ENCODE measurements at regions not wholly inside any gene's neighbourhood (a gene's known extent, or its start where the extent isn't known, plus 50 kb on each side); places are given as distances from the start of the nearest gene placed in this dataset.

DNA sequence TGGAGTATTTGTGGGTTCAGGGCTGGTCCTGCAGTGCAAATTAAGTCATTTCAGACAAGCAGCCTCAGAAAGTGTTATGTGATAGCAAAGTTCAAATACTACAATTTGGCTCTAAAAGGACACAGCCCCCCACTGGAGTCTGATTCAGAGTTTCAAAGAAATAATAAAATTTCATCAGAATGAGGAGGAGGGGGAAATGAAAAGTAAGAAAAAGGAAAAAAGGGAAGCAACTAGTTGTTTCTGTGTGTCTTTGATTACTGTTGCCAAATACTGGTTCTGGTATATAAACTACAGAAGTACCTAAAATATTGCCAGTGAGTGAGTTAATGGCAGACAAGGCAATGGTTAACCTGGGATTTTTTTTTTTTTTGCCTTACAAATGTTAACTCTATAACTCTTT, 773.9 kb downstream of the BCL11A start:
- FAIRE-seq (no peak), DNase-seq (ENCODE audit: low read depth in 1 of 2, low spot score in 1 of 2) (no peak), ATAC-seq (no peak)
- no peak overlapping the region for H3K27ac ChIP-seq
- ChIA-PET CTCF (no interaction called here), POLR2A (no interaction called here)
- no peaks in the 10 kb centered on the region for H3K9me3 ChIP-seq
- no peak for TF ChIP-seq NFE2L2 (conservative IDR thresholded peaks at IDR 0.05; ENCODE audit: low read length)
- TF ChIP-seq SREBF2 (IDR thresholded peaks at IDR 0.05) = no peak
- TF ChIP-seq FOSL2 (IDR thresholded peaks at IDR 0.05) = no peak
- TF ChIP-seq FOSL2 (CRISPR knock-in tag; IDR thresholded peaks at IDR 0.05) = no peak
- TF ChIP-seq ZC3H11A (IDR thresholded peaks at IDR 0.05) = no peak
- no peak for TF ChIP-seq RCOR1 (IDR thresholded peaks at IDR 0.05; ENCODE audit: low read depth, low read length)
- TF ChIP-seq ZSCAN20 (CRISPR knock-in tag; IDR thresholded peaks at IDR 0.05) = no peak
- TF ChIP-seq BHLHE40 (IDR thresholded peaks at IDR 0.05; ENCODE audit: low read depth, low read length) = no peak
- no peak for TF ChIP-seq KDM5A (IDR thresholded peaks at IDR 0.05)
- TF ChIP-seq PHF8 (IDR thresholded peaks at IDR 0.05; ENCODE audit: borderline replicate concordance, low read depth) = no peak
- TF ChIP-seq JUNB (IDR thresholded peaks at IDR 0.05) = no peak
- no peak for TF ChIP-seq EHF (CRISPR knock-in tag; IDR thresholded peaks at IDR 0.05)
- TF ChIP-seq, protein P1, sequence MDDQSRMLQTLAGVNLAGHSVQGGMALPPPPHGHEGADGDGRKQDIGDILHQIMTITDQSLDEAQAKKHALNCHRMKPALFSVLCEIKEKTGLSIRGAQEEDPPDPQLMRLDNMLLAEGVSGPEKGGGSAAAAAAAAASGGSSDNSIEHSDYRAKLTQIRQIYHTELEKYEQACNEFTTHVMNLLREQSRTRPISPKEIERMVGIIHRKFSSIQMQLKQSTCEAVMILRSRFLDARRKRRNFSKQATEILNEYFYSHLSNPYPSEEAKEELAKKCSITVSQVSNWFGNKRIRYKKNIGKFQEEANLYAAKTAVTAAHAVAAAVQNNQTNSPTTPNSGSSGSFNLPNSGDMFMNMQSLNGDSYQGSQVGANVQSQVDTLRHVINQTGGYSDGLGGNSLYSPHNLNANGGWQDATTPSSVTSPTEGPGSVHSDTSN (IDR thresholded peaks at IDR 0.05) = no peak
- TF ChIP-seq FOSB (CRISPR knock-in tag; IDR thresholded peaks at IDR 0.05) = no peak
- no peak overlapping the region for H3K4me3 ChIP-seq
- no peaks in the 10 kb centered on the region for H3K4me1 ChIP-seq
- no peak overlapping the region for H3K4me2 ChIP-seq

DNA sequence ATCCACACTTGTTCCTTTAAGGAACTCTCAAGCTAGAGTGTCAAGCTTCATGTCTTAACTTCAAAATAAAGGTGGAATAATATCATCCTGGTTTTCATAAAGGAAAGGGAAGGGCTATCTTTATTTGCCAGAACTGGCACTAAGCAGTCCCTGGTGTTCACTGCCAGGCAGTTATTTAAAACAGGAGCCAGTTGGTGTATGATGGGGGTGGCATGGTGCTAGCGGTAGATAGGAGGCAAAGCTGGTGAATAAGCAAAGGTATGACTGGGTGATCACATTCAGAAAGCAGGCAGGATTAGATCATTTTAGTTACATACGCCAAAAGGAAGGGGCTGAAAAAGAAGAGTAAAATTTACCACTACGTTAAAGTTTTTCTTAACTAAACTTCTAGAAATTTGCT, 776.3 kb downstream of the BCL11A start:
- no peak for FAIRE-seq
- no peak overlapping the region for H3K4me2 ChIP-seq
- H3K4me3 ChIP-seq = no peak overlapping the region
- ChIA-PET POLR2A (no interaction called here), CTCF (interaction anchor here (0.7 kb wide), 1 partner anchor 1054 kb away, joined by 3 read pairs; no protein-coding TSS in a partner anchor)
- no peaks in the 10 kb centered on the region for H3K4me1 ChIP-seq
- no peak for DNase-seq (ENCODE audit: low read depth in 1 of 2, low spot score in 1 of 2)
- no peak overlapping the region for H3K27ac ChIP-seq
- ATAC-seq = no peak
- no peak for TF ChIP-seq FOSB (CRISPR knock-in tag; IDR thresholded peaks at IDR 0.05)
- 28% methylated on average over 3 of the region's 3 CpGs for WGBS (ENCODE audit: missing lambda C conversion rate)
- H3K9me3 ChIP-seq = no peaks in the 10 kb centered on the region

DNA sequence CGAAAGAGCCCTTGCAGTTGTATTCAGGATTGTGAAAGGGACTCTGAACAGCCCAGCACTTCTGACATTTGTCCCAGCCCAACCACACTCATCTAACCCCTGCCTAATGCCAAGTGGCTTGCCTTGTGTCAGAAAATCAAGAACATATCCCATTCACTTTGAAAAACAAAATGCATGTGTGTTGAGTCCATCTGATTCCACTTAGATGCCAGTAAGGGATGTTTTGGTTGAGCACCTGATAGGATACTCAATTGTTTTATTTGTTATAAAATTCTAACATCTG, 776.8 kb downstream of the BCL11A start:
- H3K4me2 ChIP-seq = no peak overlapping the region
- H3K4me1 ChIP-seq = no peaks in the 10 kb centered on the region
- POLR2A ChIA-PET = no interaction called here
- no peak overlapping the region for H3K27ac ChIP-seq
- H3K4me3 ChIP-seq = no peak overlapping the region
- 26% methylated on average over 1 of the region's 1 CpG for WGBS (ENCODE audit: missing lambda C conversion rate)
- no peaks in the 10 kb centered on the region for H3K9me3 ChIP-seq
- FAIRE-seq = no peak
- CTCF ChIA-PET = no interaction called here
- no peak for ATAC-seq
- DNase-seq (ENCODE audit: low read depth in 1 of 2, low spot score in 1 of 2) = no peak
- TF ChIP-seq EHMT2 (IDR thresholded peaks at IDR 0.05; ENCODE audit: low read depth) (no peak), GATA3 (IDR thresholded peaks at IDR 0.05; ENCODE audit: borderline replicate concordance) (no peak), TFCP2L1 (CRISPR knock-in tag; IDR thresholded peaks at IDR 0.05) (no peak), KDM5A (IDR thresholded peaks at IDR 0.05) (no peak), MAZ (IDR thresholded peaks at IDR 0.05; ENCODE audit: borderline replicate concordance, low read depth, low read length) (no peak), ZSCAN20 (CRISPR knock-in tag; IDR thresholded peaks at IDR 0.05) (no peak), CHD2 (IDR thresholded peaks at IDR 0.05; ENCODE audit: low read length, partially characterized antibody) (no peak)
- TF ChIP-seq, protein P2, sequence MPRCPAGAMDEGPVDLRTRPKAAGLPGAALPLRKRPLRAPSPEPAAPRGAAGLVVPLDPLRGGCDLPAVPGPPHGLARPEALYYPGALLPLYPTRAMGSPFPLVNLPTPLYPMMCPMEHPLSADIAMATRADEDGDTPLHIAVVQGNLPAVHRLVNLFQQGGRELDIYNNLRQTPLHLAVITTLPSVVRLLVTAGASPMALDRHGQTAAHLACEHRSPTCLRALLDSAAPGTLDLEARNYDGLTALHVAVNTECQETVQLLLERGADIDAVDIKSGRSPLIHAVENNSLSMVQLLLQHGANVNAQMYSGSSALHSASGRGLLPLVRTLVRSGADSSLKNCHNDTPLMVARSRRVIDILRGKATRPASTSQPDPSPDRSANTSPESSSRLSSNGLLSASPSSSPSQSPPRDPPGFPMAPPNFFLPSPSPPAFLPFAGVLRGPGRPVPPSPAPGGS (IDR thresholded peaks at IDR 0.05) = no peak
- TF ChIP-seq, protein P3, sequence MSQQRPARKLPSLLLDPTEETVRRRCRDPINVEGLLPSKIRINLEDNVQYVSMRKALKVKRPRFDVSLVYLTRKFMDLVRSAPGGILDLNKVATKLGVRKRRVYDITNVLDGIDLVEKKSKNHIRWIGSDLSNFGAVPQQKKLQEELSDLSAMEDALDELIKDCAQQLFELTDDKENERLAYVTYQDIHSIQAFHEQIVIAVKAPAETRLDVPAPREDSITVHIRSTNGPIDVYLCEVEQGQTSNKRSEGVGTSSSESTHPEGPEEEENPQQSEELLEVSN (IDR thresholded peaks at IDR 0.05; ENCODE audit: borderline replicate concordance, low read depth) = no peak
- TF ChIP-seq, protein P4, sequence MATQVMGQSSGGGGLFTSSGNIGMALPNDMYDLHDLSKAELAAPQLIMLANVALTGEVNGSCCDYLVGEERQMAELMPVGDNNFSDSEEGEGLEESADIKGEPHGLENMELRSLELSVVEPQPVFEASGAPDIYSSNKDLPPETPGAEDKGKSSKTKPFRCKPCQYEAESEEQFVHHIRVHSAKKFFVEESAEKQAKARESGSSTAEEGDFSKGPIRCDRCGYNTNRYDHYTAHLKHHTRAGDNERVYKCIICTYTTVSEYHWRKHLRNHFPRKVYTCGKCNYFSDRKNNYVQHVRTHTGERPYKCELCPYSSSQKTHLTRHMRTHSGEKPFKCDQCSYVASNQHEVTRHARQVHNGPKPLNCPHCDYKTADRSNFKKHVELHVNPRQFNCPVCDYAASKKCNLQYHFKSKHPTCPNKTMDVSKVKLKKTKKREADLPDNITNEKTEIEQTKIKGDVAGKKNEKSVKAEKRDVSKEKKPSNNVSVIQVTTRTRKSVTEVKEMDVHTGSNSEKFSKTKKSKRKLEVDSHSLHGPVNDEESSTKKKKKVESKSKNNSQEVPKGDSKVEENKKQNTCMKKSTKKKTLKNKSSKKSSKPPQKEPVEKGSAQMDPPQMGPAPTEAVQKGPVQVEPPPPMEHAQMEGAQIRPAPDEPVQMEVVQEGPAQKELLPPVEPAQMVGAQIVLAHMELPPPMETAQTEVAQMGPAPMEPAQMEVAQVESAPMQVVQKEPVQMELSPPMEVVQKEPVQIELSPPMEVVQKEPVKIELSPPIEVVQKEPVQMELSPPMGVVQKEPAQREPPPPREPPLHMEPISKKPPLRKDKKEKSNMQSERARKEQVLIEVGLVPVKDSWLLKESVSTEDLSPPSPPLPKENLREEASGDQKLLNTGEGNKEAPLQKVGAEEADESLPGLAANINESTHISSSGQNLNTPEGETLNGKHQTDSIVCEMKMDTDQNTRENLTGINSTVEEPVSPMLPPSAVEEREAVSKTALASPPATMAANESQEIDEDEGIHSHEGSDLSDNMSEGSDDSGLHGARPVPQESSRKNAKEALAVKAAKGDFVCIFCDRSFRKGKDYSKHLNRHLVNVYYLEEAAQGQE (IDR thresholded peaks at IDR 0.05) = no peak
- TF ChIP-seq, protein P5, sequence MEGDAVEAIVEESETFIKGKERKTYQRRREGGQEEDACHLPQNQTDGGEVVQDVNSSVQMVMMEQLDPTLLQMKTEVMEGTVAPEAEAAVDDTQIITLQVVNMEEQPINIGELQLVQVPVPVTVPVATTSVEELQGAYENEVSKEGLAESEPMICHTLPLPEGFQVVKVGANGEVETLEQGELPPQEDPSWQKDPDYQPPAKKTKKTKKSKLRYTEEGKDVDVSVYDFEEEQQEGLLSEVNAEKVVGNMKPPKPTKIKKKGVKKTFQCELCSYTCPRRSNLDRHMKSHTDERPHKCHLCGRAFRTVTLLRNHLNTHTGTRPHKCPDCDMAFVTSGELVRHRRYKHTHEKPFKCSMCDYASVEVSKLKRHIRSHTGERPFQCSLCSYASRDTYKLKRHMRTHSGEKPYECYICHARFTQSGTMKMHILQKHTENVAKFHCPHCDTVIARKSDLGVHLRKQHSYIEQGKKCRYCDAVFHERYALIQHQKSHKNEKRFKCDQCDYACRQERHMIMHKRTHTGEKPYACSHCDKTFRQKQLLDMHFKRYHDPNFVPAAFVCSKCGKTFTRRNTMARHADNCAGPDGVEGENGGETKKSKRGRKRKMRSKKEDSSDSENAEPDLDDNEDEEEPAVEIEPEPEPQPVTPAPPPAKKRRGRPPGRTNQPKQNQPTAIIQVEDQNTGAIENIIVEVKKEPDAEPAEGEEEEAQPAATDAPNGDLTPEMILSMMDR (IDR thresholded peaks at IDR 0.05) = no peak
- TF ChIP-seq, protein P6, sequence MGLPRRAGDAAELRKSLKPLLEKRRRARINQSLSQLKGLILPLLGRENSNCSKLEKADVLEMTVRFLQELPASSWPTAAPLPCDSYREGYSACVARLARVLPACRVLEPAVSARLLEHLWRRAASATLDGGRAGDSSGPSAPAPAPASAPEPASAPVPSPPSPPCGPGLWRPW (IDR thresholded peaks at IDR 0.05) = no peak
- TF ChIP-seq, protein P1 (IDR thresholded peaks at IDR 0.05) = no peak
- TF ChIP-seq, protein P7, sequence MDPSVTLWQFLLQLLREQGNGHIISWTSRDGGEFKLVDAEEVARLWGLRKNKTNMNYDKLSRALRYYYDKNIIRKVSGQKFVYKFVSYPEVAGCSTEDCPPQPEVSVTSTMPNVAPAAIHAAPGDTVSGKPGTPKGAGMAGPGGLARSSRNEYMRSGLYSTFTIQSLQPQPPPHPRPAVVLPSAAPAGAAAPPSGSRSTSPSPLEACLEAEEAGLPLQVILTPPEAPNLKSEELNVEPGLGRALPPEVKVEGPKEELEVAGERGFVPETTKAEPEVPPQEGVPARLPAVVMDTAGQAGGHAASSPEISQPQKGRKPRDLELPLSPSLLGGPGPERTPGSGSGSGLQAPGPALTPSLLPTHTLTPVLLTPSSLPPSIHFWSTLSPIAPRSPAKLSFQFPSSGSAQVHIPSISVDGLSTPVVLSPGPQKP (IDR thresholded peaks at IDR 0.05; ENCODE audit: low read depth, low read length) = no peak

Data from A549 (cell line).